ENCODE measurements at regions not wholly inside any gene's neighbourhood (a gene's known extent, or its start where the extent isn't known, plus 50 kb on each side); places are given as distances from the start of the nearest gene placed in this dataset.

- TF ChIP-seq CTCF (IDR thresholded peaks at IDR 0.05; ENCODE audit: low read depth, low read length, poor library complexity, severe bottlenecking) (no peak), EZH2phosphoT487 (IDR thresholded peaks at IDR 0.05; ENCODE audit: borderline replicate concordance, low read length) (no peak)
Observed at GRCh38 chr3:177351206-177351605, 153.9 kb upstream of the TBL1XR1 start.
